ENCODE measurements at regions not wholly inside any gene's neighbourhood (a gene's known extent, or its start where the extent isn't known, plus 50 kb on each side); places are given as distances from the start of the nearest gene placed in this dataset.
A peak's percentile ranks its signal among the peaks of the same experiment; 100 is the strongest.

DNA sequence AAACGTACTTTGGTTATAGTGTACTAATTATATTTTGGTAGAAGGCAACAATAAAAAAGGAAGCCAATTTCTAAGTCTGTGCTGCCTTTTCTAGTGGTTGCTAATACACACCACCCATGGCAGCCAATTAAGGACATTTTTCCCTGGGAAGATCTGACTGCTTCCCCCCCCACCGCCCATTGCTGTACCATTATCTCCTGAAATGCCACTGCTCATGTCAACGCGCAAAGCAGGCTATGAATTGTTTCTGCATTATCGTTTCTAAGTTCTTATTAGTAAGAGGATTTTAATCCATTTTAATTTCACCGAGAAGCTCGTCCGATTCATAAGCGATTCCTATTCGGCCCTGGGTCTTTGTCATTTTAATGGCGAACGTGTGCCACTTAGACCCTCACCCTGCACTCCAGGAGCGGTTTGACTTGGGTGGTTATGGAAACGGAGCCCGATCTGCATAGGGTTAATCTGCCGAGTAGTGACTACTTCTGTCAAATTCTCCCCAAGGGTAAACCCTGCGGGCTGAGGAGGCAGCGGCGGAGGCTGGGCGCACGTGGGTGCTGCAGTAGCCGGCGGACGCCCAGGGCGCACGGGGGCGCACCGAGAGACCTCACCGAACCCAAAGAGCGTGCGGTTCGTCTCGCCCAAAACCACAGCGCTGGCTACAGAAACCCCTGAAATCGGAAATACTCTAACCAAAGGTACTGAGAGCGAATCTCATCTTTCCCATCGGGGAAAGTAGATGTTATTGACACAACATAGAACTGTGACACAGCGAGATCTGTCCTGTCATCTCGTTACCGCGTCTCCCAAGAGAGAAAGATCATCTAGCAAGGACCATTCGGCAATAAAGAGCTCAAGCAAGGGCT lies 55.8 kb upstream of the SHC3 start:
- no peak overlapping the region for H2AFZ ChIP-seq (ENCODE audit: low read depth, low read length)
- H3F3A ChIP-seq (ENCODE audit: insufficient read depth, low read length, poor library complexity, severe bottlenecking), result no peaks in the 10 kb centered on the region
- H3K4me3 ChIP-seq (ENCODE audit: low read length), result peak overlapping the region; percentile 49
- H3K9ac ChIP-seq (ENCODE audit: low read length), result no peak overlapping the region
- H3K27ac ChIP-seq (ENCODE audit: low read length), result no peak overlapping the region
- H4K20me1 ChIP-seq (ENCODE audit: insufficient read depth), result no peaks in the 10 kb centered on the region
- H3K27me3 ChIP-seq (ENCODE audit: insufficient read depth, low read depth, low read length), result no peaks in the 10 kb centered on the region
- no peak overlapping the region for H3K4me2 ChIP-seq (ENCODE audit: low read length)
- H3K36me3 ChIP-seq (ENCODE audit: insufficient read depth, low read length), result no peaks in the 10 kb centered on the region
- no peaks in the 10 kb centered on the region for H3K79me2 ChIP-seq (replicated peaks; ENCODE audit: insufficient read depth, low read length)
- H3K9me2 ChIP-seq (ENCODE audit: insufficient read depth, low read length), result no peaks in the 10 kb centered on the region
- H3K9me3 ChIP-seq (ENCODE audit: low read length), result no peaks in the 10 kb centered on the region
- TF ChIP-seq EP300 (conservative IDR thresholded peaks at IDR 0.05; ENCODE audit: poor library complexity, severe bottlenecking) (no peak), MXI1 (conservative IDR thresholded peaks at IDR 0.05; ENCODE audit: poor library complexity, severe bottlenecking) (no peak), RAD21 (conservative IDR thresholded peaks at IDR 0.05) (no peak), SMC3 (conservative IDR thresholded peaks at IDR 0.05; ENCODE audit: poor library complexity) (no peak), POLR2AphosphoS5 (IDR thresholded peaks at IDR 0.05) (no peak), TAF1 (IDR thresholded peaks at IDR 0.05; ENCODE audit: low read depth) (no peak)
- TF ChIP-seq, protein P1, sequence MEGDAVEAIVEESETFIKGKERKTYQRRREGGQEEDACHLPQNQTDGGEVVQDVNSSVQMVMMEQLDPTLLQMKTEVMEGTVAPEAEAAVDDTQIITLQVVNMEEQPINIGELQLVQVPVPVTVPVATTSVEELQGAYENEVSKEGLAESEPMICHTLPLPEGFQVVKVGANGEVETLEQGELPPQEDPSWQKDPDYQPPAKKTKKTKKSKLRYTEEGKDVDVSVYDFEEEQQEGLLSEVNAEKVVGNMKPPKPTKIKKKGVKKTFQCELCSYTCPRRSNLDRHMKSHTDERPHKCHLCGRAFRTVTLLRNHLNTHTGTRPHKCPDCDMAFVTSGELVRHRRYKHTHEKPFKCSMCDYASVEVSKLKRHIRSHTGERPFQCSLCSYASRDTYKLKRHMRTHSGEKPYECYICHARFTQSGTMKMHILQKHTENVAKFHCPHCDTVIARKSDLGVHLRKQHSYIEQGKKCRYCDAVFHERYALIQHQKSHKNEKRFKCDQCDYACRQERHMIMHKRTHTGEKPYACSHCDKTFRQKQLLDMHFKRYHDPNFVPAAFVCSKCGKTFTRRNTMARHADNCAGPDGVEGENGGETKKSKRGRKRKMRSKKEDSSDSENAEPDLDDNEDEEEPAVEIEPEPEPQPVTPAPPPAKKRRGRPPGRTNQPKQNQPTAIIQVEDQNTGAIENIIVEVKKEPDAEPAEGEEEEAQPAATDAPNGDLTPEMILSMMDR (IDR thresholded peaks at IDR 0.05; ENCODE audit: poor library complexity, severe bottlenecking), result no peak
- TF ChIP-seq, protein P2, sequence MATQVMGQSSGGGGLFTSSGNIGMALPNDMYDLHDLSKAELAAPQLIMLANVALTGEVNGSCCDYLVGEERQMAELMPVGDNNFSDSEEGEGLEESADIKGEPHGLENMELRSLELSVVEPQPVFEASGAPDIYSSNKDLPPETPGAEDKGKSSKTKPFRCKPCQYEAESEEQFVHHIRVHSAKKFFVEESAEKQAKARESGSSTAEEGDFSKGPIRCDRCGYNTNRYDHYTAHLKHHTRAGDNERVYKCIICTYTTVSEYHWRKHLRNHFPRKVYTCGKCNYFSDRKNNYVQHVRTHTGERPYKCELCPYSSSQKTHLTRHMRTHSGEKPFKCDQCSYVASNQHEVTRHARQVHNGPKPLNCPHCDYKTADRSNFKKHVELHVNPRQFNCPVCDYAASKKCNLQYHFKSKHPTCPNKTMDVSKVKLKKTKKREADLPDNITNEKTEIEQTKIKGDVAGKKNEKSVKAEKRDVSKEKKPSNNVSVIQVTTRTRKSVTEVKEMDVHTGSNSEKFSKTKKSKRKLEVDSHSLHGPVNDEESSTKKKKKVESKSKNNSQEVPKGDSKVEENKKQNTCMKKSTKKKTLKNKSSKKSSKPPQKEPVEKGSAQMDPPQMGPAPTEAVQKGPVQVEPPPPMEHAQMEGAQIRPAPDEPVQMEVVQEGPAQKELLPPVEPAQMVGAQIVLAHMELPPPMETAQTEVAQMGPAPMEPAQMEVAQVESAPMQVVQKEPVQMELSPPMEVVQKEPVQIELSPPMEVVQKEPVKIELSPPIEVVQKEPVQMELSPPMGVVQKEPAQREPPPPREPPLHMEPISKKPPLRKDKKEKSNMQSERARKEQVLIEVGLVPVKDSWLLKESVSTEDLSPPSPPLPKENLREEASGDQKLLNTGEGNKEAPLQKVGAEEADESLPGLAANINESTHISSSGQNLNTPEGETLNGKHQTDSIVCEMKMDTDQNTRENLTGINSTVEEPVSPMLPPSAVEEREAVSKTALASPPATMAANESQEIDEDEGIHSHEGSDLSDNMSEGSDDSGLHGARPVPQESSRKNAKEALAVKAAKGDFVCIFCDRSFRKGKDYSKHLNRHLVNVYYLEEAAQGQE (IDR thresholded peaks at IDR 0.05; ENCODE audit: borderline replicate concordance), result no peak

DNA sequence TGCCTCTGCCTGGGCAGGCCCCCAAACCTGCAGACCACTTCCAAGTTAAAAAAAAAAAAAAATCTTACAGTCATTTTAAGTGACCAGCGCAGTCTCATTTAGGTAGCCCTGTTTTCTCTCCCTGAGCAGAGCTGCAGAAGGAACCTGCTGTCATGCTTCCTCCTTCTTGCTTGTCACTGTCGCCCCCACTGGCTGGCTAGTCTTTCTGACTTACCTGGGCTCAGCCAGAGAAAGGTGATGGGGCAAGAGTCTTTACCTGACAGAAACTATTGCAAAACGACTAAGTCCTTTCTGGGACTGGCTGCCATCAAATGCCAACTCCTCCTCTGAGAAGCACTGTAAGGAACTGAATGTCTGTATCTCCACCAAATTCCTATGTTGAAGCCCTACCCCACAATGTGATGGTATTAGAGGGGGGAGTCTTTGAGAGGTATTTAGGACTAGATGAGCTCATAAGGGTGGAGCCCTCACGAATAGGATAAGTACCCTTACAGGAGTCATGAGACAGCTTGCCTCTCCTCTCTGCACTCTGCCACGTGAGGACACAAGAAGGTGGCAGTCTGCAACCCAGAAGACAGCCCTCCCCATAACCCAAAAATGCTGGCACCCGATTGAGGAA lies 58.4 kb upstream of the SHC3 start:
- H3F3A ChIP-seq (ENCODE audit: insufficient read depth, low read length, poor library complexity, severe bottlenecking), result no peaks in the 10 kb centered on the region
- H4K20me1 ChIP-seq (ENCODE audit: insufficient read depth), result no peaks in the 10 kb centered on the region
- TF ChIP-seq SMC3 (conservative IDR thresholded peaks at IDR 0.05; ENCODE audit: poor library complexity) (no peak), MXI1 (conservative IDR thresholded peaks at IDR 0.05; ENCODE audit: poor library complexity, severe bottlenecking) (no peak), EP300 (conservative IDR thresholded peaks at IDR 0.05; ENCODE audit: poor library complexity, severe bottlenecking) (no peak), EZH2 (IDR thresholded peaks at IDR 0.05; ENCODE audit: borderline replicate concordance, insufficient read depth, low read length, poor library complexity, severe bottlenecking) (no peak), TAF1 (IDR thresholded peaks at IDR 0.05; ENCODE audit: low read depth) (no peak), RAD21 (conservative IDR thresholded peaks at IDR 0.05) (no peak), POLR2AphosphoS5 (IDR thresholded peaks at IDR 0.05) (no peak)
- TF ChIP-seq, protein P1 (IDR thresholded peaks at IDR 0.05; ENCODE audit: poor library complexity, severe bottlenecking), result no peak
- TF ChIP-seq, protein P2 (IDR thresholded peaks at IDR 0.05; ENCODE audit: borderline replicate concordance), result no peak
- no peaks in the 10 kb centered on the region for H3K9me3 ChIP-seq (ENCODE audit: low read length)
- no peak overlapping the region for H3K4me2 ChIP-seq (ENCODE audit: low read length)
- no peak overlapping the region for H3K4me3 ChIP-seq (ENCODE audit: low read length)
- no peaks in the 10 kb centered on the region for H3K27me3 ChIP-seq (ENCODE audit: insufficient read depth, low read depth, low read length)
- H2AFZ ChIP-seq (ENCODE audit: low read depth, low read length), result no peak overlapping the region
- no peak overlapping the region for H3K9ac ChIP-seq (ENCODE audit: low read length)
- no peaks in the 10 kb centered on the region for H3K9me2 ChIP-seq (ENCODE audit: insufficient read depth, low read length)
- H3K79me2 ChIP-seq (replicated peaks; ENCODE audit: insufficient read depth, low read length), result no peaks in the 10 kb centered on the region
- H3K27ac ChIP-seq (ENCODE audit: low read length), result no peak overlapping the region
- no peaks in the 10 kb centered on the region for H3K36me3 ChIP-seq (ENCODE audit: insufficient read depth, low read length)

Measured in neural cell (in vitro differentiated cells).